HuH-7.5 (cell line): ENCODE measurements at regions not wholly inside any gene's neighbourhood (a gene's known extent, or its start where the extent isn't known, plus 50 kb on each side); places are given as distances from the start of the nearest gene placed in this dataset.

Experiments
- DNase-seq: peaks from one replicate; pipeline ENCODE4 v3.0.0; 2011; ENCODE audit warnings: low spot score

GRCh38 chr15:94535298-94536048 is 304.1 kb downstream of the MCTP2 start:
- DNase-seq: no peak

GRCh38 chr15:94536549-94536948 is 305.2 kb downstream of the MCTP2 start:
- DNase-seq: no peak

GRCh38 chr15:94538280-94538679 is 306.9 kb downstream of the MCTP2 start:
- no peak for DNase-seq

- no peak for DNase-seq
Measured at GRCh38 chr15:94542391-94542790, 311.0 kb downstream of the MCTP2 start.

GRCh38 chr15:94546808-94547207 is 315.4 kb downstream of the MCTP2 start:
- no peak for DNase-seq

GRCh38 chr15:94547711-94548110 is 316.4 kb downstream of the MCTP2 start:
- DNase-seq: no peak

- no peak for DNase-seq
Measured at GRCh38 chr15:94555841-94556519, 324.6 kb downstream of the MCTP2 start.

- DNase-seq: no peak
Measured at GRCh38 chr15:94561036-94561689, 329.8 kb downstream of the MCTP2 start.

- DNase-seq: no peak
Measured at GRCh38 chr15:94563456-94563855, 332.1 kb downstream of the MCTP2 start.

- DNase-seq: no peak
Measured at GRCh38 chr15:94576889-94577533, 345.6 kb downstream of the MCTP2 start.

- DNase-seq: no peak
Measured at GRCh38 chr15:94579286-94579685, 347.9 kb downstream of the MCTP2 start.

- no peak for DNase-seq
Measured at GRCh38 chr15:94580211-94580885, 349.0 kb downstream of the MCTP2 start.

GRCh38 chr15:94582368-94582767 is 351.0 kb downstream of the MCTP2 start:
- DNase-seq: no peak

GRCh38 chr15:94584833-94585244 is 353.5 kb downstream of the MCTP2 start:
- DNase-seq: no peak

- DNase-seq: no peak
Measured at GRCh38 chr15:94586099-94586498, 354.7 kb downstream of the MCTP2 start.

GRCh38 chr15:94587113-94587512 is 355.8 kb downstream of the MCTP2 start:
- no peak for DNase-seq

- DNase-seq: no peak
Measured at GRCh38 chr15:94588993-94589392, 357.6 kb downstream of the MCTP2 start.

- no peak for DNase-seq
Measured at GRCh38 chr15:94592495-94592894, 361.1 kb downstream of the MCTP2 start.

GRCh38 chr15:94596707-94597106 is 365.3 kb downstream of the MCTP2 start:
- no peak for DNase-seq

GRCh38 chr15:94600505-94600904 is 369.1 kb downstream of the MCTP2 start:
- DNase-seq: no peak

- DNase-seq: no peak
Measured at GRCh38 chr15:94602754-94603470, 371.6 kb downstream of the MCTP2 start.
